ENCODE measurements at regions not wholly inside any gene's neighbourhood (a gene's known extent, or its start where the extent isn't known, plus 50 kb on each side); places are given as distances from the start of the nearest gene placed in this dataset.

GRCh38 chr6:140567466-140567865, 1193.0 kb upstream of the CITED2 start:
- Histone ChIP-seq H3K4me3 (ENCODE audit: low read length) (no peak overlapping the region), H3K36me3 (ENCODE audit: insufficient read depth, low read length) (no peaks in the 10 kb centered on the region), H3K27me3 (ENCODE audit: insufficient read depth, low read length) (no peaks in the 10 kb centered on the region), H3K4me1 (ENCODE audit: insufficient read depth, low read length) (no peaks in the 10 kb centered on the region), H2AFZ (ENCODE audit: low read depth, low read length) (no peak overlapping the region), H3K9me3 (ENCODE audit: low read length) (no peaks in the 10 kb centered on the region)

DNA sequence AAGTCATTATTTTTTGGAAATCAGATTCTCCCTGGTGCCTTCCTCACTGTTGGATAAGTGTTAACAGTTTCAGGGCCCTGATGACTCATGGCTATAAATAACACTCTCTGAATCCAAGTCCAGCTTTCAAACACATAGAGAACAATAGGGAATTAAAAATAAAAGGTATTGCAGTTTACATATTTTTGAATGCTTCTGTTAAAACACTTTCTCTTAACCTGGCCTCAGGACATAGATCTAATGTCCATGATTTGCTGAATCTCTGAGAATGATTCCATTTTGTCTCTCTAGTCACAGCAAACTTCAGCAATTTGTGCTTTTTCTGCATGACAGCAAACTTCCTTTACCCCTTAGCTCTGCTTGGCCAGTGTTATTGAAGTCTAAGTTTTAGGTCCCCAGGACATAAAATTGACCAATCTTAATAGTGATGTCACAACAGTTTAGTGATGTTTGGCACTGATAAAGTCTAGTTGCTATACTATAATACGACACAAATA, 1192.4 kb upstream of the CITED2 start:
- Histone ChIP-seq H2AFZ (ENCODE audit: low read depth, low read length) (no peak overlapping the region), H3K36me3 (ENCODE audit: insufficient read depth, low read length) (no peaks in the 10 kb centered on the region), H3K4me3 (ENCODE audit: low read length) (no peak overlapping the region), H3K27me3 (ENCODE audit: insufficient read depth, low read length) (no peaks in the 10 kb centered on the region), H3K4me1 (ENCODE audit: insufficient read depth, low read length) (no peaks in the 10 kb centered on the region), H3K9me3 (ENCODE audit: low read length) (no peaks in the 10 kb centered on the region)

- Histone ChIP-seq H2AFZ (ENCODE audit: low read depth, low read length) (no peak overlapping the region), H3K4me1 (ENCODE audit: insufficient read depth, low read length) (no peaks in the 10 kb centered on the region), H3K27me3 (ENCODE audit: insufficient read depth, low read length) (no peaks in the 10 kb centered on the region), H3K9me3 (ENCODE audit: low read length) (no peaks in the 10 kb centered on the region), H3K4me3 (ENCODE audit: low read length) (no peak overlapping the region), H3K36me3 (ENCODE audit: insufficient read depth, low read length) (no peaks in the 10 kb centered on the region)
Measured at GRCh38 chr6:140563728-140564127, 1189.3 kb upstream of the CITED2 start.

- Histone ChIP-seq H3K36me3 (ENCODE audit: insufficient read depth, low read length) (no peaks in the 10 kb centered on the region), H3K4me1 (ENCODE audit: insufficient read depth, low read length) (no peaks in the 10 kb centered on the region), H3K27me3 (ENCODE audit: insufficient read depth, low read length) (no peaks in the 10 kb centered on the region), H3K9me3 (ENCODE audit: low read length) (no peaks in the 10 kb centered on the region), H3K4me3 (ENCODE audit: low read length) (no peak overlapping the region), H2AFZ (ENCODE audit: low read depth, low read length) (no peak overlapping the region)
Measured at GRCh38 chr6:140561701-140562100, 1187.3 kb upstream of the CITED2 start.

DNA sequence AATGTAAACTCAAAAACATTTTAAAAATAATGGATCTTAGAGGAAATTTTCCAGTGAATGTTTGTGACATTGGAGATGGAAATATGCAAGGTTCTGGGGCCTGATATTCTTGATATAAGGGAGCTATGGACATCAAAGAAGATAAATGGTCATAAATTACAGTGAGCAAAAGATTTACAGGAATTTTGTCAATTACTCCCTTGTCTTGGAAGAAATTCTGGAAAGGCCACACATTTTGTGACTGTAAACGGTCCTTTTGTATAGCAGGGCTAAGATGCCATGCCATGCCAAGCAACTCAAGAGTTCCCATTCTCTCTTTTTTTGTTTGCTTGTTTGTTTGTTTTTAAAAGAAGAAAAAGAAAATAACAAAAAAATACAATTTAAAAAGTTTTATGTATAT, 1186.2 kb upstream of the CITED2 start:
- H3K9me3 ChIP-seq (ENCODE audit: low read length): no peaks in the 10 kb centered on the region

GRCh38 chr6:140559458-140559857, 1185.0 kb upstream of the CITED2 start:
- Histone ChIP-seq H3K36me3 (ENCODE audit: insufficient read depth, low read length) (no peaks in the 10 kb centered on the region), H3K9me3 (ENCODE audit: low read length) (no peaks in the 10 kb centered on the region), H3K4me1 (ENCODE audit: insufficient read depth, low read length) (no peaks in the 10 kb centered on the region), H2AFZ (ENCODE audit: low read depth, low read length) (no peak overlapping the region), H3K27me3 (ENCODE audit: insufficient read depth, low read length) (no peaks in the 10 kb centered on the region), H3K4me3 (ENCODE audit: low read length) (no peak overlapping the region)

More for the DNA sequence above, 1186.2 kb upstream of the CITED2 start:
- Histone ChIP-seq H3K4me3 (ENCODE audit: low read length) (no peak overlapping the region), H3K4me1 (ENCODE audit: insufficient read depth, low read length) (no peaks in the 10 kb centered on the region), H3K27me3 (ENCODE audit: insufficient read depth, low read length) (no peaks in the 10 kb centered on the region), H2AFZ (ENCODE audit: low read depth, low read length) (no peak overlapping the region), H3K36me3 (ENCODE audit: insufficient read depth, low read length) (no peaks in the 10 kb centered on the region)

DNA sequence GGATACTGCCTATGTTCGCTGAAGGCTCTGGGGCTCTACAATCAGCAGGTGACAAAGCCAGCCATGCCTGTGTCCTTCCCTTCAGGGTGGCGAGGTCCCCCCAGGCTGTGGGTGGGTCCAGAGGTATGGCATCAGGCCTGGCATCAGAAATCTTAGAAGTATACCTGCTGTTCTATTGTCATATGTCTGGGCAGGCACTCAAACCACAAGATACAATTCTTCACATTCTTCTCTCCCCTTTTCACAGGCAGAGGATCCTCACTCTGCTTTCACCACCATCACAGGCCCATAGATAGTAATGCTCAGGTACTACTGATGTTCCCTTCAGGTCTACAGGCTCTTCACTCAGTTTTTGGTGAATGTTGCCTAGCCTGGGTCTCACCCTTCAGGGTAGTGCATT, 1180.0 kb upstream of the CITED2 start:
- Histone ChIP-seq H3K9me3 (ENCODE audit: low read length) (no peaks in the 10 kb centered on the region), H3K36me3 (ENCODE audit: insufficient read depth, low read length) (no peaks in the 10 kb centered on the region), H2AFZ (ENCODE audit: low read depth, low read length) (no peak overlapping the region)

GRCh38 chr6:140548366-140548765, 1173.9 kb upstream of the CITED2 start:
- Histone ChIP-seq H3K9me3 (ENCODE audit: low read length) (no peaks in the 10 kb centered on the region), H3K36me3 (ENCODE audit: insufficient read depth, low read length) (no peaks in the 10 kb centered on the region), H2AFZ (ENCODE audit: low read depth, low read length) (no peak overlapping the region), H3K4me1 (ENCODE audit: insufficient read depth, low read length) (no peaks in the 10 kb centered on the region), H3K27me3 (ENCODE audit: insufficient read depth, low read length) (no peaks in the 10 kb centered on the region), H3K4me3 (ENCODE audit: low read length) (no peak overlapping the region)

More for the DNA sequence above, 1180.0 kb upstream of the CITED2 start:
- no peaks in the 10 kb centered on the region for H3K4me1 ChIP-seq (ENCODE audit: insufficient read depth, low read length)
- H3K4me3 ChIP-seq (ENCODE audit: low read length): no peak overlapping the region
- no peaks in the 10 kb centered on the region for H3K27me3 ChIP-seq (ENCODE audit: insufficient read depth, low read length)

DNA sequence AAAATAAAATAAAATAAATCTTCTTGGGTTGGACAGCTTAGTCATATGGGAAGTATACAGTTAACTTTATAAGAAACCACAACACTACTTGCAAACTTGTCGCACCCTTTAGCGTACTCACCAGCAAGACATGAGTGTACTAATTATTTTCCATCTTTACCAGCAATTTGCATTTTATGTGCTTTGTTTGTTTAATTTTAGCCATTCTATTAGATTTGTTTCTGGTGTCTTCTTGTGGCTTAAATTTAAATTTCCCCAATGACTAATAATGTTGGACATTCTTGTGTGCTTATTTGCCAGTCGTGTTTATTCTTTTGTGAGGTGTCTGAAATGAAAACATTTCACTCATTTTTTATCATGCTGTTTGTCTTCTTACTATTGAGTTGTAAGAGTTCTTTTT, 1172.2 kb upstream of the CITED2 start:
- Histone ChIP-seq H3K4me1 (ENCODE audit: insufficient read depth, low read length) (no peaks in the 10 kb centered on the region), H3K9me3 (ENCODE audit: low read length) (no peaks in the 10 kb centered on the region), H2AFZ (ENCODE audit: low read depth, low read length) (no peak overlapping the region), H3K36me3 (ENCODE audit: insufficient read depth, low read length) (no peaks in the 10 kb centered on the region), H3K27me3 (ENCODE audit: insufficient read depth, low read length) (no peaks in the 10 kb centered on the region), H3K4me3 (ENCODE audit: low read length) (no peak overlapping the region)

DNA sequence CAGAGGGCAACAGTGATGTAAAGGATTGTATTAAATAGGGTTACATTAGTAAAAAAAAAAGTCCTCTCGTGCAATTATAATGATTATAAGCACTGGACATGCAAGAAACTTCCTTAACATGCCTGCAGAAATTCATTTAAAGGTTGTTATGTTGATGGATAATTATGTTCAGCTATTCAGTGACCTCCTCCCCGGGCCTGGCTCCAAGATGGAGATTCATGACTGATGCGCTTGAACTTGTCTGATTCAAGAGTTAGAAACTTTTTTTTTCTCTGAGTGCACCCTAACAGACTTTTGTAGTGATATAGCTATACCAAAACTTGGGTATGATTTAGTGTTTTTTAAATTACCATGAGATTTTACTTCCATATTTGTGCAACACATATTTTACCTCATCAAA, 1170.0 kb upstream of the CITED2 start:
- no peak overlapping the region for H2AFZ ChIP-seq (ENCODE audit: low read depth, low read length)
- no peaks in the 10 kb centered on the region for H3K36me3 ChIP-seq (ENCODE audit: insufficient read depth, low read length)
- H3K9me3 ChIP-seq (ENCODE audit: low read length): no peaks in the 10 kb centered on the region
- peaks cover under 1% of the 10 kb centered on the region for H3K4me1 ChIP-seq (ENCODE audit: insufficient read depth, low read length)
- H3K27me3 ChIP-seq (ENCODE audit: insufficient read depth, low read length): no peaks in the 10 kb centered on the region
- no peak overlapping the region for H3K4me3 ChIP-seq (ENCODE audit: low read length)

DNA sequence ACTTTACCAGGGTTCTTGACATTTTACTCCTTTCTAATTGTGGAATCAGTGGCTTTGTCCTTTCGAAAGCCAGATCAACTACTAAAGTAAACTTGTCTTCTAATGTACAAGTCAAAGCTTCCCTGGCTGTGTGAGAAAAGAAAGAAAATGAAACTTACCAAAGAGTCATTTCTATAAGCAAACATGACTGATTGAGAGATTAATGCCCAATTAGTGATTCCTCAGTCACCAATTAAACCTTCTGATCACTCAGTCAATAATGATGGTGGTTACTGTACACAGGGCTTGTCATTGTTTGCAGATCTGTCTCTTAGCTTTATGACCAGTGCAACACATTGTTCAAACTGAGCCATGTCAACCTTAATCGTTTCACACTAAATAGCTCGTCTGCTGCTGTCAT, 1168.4 kb upstream of the CITED2 start:
- peaks cover 15% of the 10 kb centered on the region for H3K4me1 ChIP-seq (ENCODE audit: insufficient read depth, low read length)
- no peaks in the 10 kb centered on the region for H3K9me3 ChIP-seq (ENCODE audit: low read length)
- H2AFZ ChIP-seq (ENCODE audit: low read depth, low read length): no peak overlapping the region
- H3K4me3 ChIP-seq (ENCODE audit: low read length): no peak overlapping the region
- H3K27me3 ChIP-seq (ENCODE audit: insufficient read depth, low read length): no peaks in the 10 kb centered on the region
- no peaks in the 10 kb centered on the region for H3K36me3 ChIP-seq (ENCODE audit: insufficient read depth, low read length)

DNA sequence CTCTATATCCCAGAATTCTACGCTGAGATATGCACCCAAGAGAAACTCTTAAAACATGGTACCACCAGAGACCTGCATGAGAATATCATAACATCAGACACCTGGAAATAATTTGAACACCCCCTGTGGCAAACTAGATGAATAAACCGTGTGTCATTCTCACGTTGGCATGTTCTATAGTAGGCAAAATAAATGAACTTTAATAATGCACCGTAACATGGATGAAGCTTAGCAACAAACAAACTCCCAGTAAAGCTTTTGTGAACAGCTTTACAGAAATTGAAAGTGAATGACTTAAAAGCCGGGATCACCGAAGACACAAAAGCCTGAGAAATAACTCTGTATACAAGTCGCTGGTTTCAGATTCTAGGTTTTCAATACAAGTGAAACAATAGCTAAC, 1166.8 kb upstream of the CITED2 start:
- no peaks in the 10 kb centered on the region for H3K27me3 ChIP-seq (ENCODE audit: insufficient read depth, low read length)
- H2AFZ ChIP-seq (ENCODE audit: low read depth, low read length): no peak overlapping the region
- no peaks in the 10 kb centered on the region for H3K9me3 ChIP-seq (ENCODE audit: low read length)
- no peaks in the 10 kb centered on the region for H3K36me3 ChIP-seq (ENCODE audit: insufficient read depth, low read length)
- H3K4me1 ChIP-seq (ENCODE audit: insufficient read depth, low read length): peaks cover 23% of the 10 kb centered on the region
- H3K4me3 ChIP-seq (ENCODE audit: low read length): no peak overlapping the region

- Histone ChIP-seq H3K4me1 (ENCODE audit: insufficient read depth, low read length) (peaks cover 23% of the 10 kb centered on the region), H2AFZ (ENCODE audit: low read depth, low read length) (no peak overlapping the region), H3K36me3 (ENCODE audit: insufficient read depth, low read length) (no peaks in the 10 kb centered on the region), H3K4me3 (ENCODE audit: low read length) (no peak overlapping the region), H3K27me3 (ENCODE audit: insufficient read depth, low read length) (no peaks in the 10 kb centered on the region), H3K9me3 (ENCODE audit: low read length) (no peaks in the 10 kb centered on the region)
Measured at GRCh38 chr6:140540743-140541142, 1166.3 kb upstream of the CITED2 start.

DNA sequence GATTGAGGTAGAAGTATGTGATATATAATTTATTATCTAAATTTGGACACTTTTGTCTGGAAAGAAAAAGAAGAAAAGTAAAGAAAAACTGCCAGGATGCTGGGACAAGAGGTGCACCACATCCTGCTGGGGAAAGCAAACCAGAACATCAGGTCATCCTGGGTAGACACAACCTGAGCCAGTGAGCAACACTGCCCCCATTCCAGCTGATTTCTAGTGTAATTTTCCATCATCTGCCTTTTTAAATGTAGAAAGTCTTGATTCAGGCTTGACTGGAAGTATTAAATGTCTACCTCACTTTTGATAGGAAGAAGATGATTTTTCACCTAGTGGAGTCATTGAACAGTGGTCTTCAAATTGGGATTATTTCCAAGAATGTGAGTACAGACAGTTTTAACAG, 1164.5 kb upstream of the CITED2 start:
- no peak overlapping the region for H3K4me3 ChIP-seq (ENCODE audit: low read length)

More for the DNA sequence above, 1164.5 kb upstream of the CITED2 start:
- H3K4me1 ChIP-seq (ENCODE audit: insufficient read depth, low read length): peaks cover 23% of the 10 kb centered on the region
- H3K27me3 ChIP-seq (ENCODE audit: insufficient read depth, low read length): no peaks in the 10 kb centered on the region
- H3K36me3 ChIP-seq (ENCODE audit: insufficient read depth, low read length): no peaks in the 10 kb centered on the region
- H2AFZ ChIP-seq (ENCODE audit: low read depth, low read length): no peak overlapping the region
- peaks cover 2% of the 10 kb centered on the region for H3K9me3 ChIP-seq (ENCODE audit: low read length)

Measured in neuron (in vitro differentiated cells).